ENCODE measurements at regions not wholly inside any gene's neighbourhood (a gene's known extent, or its start where the extent isn't known, plus 50 kb on each side); places are given as distances from the start of the nearest gene placed in this dataset.

GRCh38 chr7:57250801-57251200 is 118.6 kb upstream of the ZNF479 start:
- DNase-seq (ENCODE audit: low read depth in 3 of 3), result no peak

DNA sequence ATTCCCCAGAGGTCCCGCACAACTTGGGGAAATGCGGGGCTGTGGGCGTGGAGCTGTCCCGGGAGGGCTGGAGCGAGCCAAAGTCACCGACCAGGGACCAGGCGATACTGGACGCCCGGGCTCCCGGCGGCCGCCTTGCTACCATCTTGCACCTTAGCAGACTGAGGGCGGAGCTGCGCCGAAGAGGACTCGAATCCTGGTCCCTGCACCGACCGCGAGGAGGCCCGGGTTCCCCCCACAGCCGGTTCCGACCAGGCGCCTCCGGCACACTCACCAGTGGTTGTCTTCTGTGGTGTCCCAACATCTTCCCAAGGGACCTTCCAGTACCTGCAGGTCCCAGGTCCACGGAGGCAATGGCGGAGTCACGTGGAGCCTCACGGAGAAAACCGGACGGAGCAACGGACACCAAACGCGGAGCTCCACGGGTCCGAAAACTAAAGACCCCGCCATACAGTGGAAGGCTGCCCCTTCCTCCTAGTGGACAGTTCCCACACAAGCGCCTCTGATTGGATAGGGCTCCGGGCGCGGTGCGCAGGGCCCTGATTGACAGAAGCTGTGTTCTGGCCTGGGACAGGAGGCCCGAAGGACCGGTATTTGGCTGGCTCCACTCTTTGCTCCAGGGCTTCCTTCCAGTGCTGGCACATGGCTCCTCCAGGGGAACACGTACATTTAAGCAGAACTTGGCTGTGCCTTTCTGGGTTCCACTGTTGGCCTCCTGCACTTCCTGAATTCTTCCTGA is 124.6 kb upstream of the ZNF479 start:
- no peak for DNase-seq (ENCODE audit: low read depth in 3 of 3)

DNA sequence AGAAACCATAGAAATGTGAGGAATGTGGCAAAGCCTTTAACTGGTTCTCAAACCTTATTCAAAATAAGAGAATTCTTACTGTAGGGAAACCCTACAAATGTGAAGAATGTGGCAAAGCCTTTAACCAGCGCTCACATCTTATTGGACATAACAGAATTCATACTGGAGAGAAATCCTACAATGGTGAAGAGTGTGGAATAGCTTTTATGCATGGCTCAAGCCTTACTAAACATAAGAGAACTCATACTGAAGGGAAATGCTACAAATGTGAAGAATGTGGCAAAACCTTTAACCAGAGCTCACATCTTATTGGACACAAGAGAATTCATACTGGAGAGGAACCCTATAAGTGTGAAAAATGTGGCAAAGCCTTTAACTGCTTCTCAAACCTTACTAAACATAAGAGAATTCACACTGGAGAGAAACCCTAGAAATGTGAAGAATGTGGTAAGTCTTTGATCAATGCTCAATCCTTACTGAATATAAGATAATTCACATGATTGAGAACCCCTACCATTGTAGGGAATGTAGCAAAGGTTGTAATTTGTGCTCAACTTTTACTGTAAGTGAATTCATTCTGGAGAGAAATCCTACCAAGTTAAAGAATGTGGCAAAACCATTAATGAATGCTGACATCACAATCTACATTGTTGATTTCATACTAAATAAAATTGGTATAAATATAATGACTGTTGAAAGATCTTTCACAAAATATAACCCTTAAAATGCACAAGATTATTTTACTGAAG is 142.5 kb upstream of the ZNF479 start:
- DNase-seq (ENCODE audit: low read depth in 3 of 3), result no peak

- DNase-seq (ENCODE audit: low read depth in 3 of 3), result no peak
These were observed 149.2 kb upstream of the ZNF716 start for GRCh38 chr7:57300747-57301146.

- DNase-seq (ENCODE audit: low read depth in 3 of 3), result no peak
These were observed 144.7 kb upstream of the ZNF716 start for GRCh38 chr7:57305192-57305748.

DNA sequence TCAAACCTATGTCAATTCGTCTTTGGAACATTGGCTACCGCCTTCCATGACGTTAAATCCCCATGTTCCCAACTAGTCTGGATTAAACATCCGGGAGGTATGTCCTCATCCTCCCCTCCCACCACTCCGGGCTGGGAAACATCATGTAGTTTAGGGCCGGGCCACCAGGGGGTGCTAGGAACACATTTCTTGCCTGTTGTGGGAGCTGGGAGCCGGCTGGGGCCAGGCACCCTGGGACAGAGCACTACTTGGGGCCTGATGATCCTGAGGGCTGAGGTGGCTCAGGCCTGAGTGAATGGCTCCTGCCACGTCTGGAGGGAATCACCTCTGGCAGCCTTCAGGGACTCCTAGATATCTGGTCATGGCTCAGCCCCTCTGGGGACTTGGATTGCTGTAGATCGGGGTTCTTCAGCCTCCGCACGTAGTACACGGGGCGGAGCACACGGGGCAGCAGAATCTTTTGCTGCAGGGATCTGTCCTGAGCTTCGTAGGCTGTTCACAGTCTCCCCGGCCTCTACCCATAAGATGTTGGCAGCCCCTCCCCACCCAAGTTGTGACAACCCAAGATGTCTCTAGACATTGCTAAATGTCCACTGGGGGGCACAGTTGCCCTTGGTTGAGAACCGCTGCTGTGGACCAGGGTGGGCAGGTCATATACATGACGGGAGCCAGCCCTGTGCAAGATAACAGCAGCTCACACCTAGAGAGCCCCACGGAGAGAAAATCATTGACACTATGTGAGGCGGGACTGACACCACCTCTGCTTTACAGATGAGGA is 141.2 kb upstream of the ZNF716 start:
- peak in 1 of 3 experiments; percentile 3 for DNase-seq (ENCODE audit: low read depth in 3 of 3)

DNA sequence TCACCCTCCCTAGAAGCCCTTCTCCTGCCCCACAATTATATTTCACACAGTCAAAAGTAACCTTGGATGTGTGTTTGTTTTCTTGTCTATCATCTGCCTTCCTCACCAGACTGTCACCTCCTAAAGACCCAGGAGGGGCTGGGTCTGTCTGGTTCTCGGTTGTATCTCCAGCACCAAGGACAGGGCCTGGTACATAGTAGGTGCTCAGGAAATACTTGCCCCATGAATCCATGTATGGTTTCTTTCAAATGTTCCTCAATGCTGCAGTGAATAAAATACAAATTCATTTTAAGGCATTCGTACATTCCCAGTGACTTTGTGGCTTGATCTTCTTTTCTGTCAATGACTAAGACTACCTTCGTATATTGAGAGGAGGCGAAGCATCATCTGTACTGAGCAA is 122.9 kb upstream of the ZNF716 start:
- no peak for DNase-seq (ENCODE audit: low read depth in 3 of 3)

DNA sequence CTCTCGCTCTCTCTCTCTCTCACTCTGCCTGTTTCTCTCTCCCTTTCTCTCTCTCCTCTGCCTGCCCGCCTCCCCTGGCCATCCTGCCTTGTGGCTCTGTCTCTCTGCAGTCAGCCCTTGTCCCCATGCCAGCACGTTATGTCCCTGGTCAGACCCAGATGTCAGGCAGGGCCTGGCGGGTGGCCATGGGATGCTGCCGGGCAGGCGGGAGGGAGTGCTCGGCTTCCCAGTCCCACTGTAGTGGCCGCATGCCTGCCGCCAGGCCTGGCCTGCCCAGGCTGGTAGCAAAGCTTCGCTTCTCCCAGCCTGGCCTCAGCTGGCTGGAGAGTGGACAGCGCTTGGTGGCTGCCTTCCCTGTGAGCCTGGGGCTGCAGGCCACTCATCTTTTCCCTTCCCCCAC is 121.5 kb upstream of the ZNF716 start:
- DNase-seq (ENCODE audit: low read depth in 3 of 3), result no peak

DNA sequence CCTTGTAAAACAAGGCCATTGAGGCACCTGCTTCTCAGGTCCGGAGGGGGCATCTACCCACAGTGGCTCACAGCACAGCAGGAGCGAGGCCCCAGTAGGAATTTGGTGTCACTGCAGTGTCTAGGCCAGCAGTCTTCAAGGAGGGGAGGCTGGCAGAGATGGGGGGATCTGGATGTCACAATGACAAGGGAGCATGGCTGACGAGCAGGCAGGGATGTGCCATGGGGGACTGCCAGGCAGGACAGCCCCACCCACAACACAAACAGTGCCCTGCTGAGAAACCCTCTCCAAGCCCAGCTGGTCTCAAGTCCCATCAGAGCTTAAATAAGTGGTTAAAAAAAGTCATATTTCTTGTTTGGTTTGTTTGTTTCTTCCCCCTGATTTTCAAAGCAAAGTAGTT is 121.0 kb upstream of the ZNF716 start:
- no peak for DNase-seq (ENCODE audit: low read depth in 3 of 3)

- DNase-seq (ENCODE audit: low read depth in 3 of 3), result no peak
These were observed 110.6 kb upstream of the ZNF716 start for GRCh38 chr7:57339198-57339944.

- no peak for DNase-seq (ENCODE audit: low read depth in 3 of 3)
These were observed 107.0 kb upstream of the ZNF716 start for GRCh38 chr7:57342954-57343353.

DNA sequence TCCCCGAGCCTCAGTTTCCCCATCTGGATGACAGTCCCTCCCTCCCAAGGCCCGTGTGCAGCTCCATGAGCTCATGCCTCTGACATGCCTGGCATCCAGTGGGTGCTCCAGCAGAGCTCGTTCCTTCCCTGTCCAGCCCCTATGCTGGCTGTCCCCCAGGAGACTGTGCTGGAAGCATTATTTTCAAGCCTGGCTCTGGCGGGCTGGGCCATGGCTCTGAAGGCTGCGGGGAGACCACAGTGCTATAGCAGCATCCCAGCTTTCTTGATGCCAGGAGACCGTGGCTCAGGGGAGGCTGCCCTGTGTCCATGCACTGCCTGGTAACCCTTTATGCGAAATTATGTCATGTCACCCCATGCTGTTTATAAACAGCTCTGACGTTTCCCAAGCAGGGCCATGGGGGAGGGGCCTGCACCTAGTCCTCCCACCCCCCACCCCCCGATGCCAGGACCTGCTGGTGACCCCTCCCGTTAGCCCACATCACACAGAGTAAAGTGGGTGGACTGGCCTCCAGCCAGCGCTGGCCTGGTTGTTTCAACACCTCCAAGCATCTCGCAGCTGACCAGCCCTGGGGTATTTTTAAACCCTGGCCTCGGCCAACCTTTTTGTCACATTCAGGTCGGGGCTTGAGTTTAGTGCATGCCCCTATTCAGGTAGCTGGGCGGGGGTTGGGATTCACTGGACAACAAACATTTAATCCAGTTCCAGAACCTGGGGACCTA is 105.9 kb upstream of the ZNF716 start:
- DNase-seq (ENCODE audit: low read depth in 3 of 3), result no peak

GRCh38 chr7:57344957-57345356 is 105.0 kb upstream of the ZNF716 start:
- no peak for DNase-seq (ENCODE audit: low read depth in 3 of 3)

- DNase-seq (ENCODE audit: low read depth in 3 of 3), result no peak
These were observed 101.2 kb upstream of the ZNF716 start for GRCh38 chr7:57348646-57349269.

DNA sequence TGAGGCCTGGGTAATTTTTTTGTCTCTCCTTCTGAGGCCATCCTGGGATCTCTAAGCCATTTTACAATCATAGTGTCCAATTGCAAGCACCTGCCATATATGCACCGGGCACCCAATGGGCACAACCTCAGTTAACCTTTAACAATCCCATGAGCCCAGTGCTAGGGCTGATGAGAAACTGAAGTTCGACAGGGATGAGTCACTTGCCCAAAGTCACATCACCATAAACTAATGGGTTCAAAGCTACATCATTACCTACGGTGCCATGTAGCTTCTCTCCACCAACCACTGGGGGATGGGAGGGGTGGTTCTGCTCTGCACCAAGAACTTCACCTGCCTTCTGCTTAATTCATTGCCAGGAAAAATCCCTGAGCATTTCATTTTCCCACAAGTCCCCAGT is 95.8 kb upstream of the ZNF716 start:
- DNase-seq (ENCODE audit: low read depth in 3 of 3), result no peak

- no peak for DNase-seq (ENCODE audit: low read depth in 3 of 3)
These were observed 95.2 kb upstream of the ZNF716 start for GRCh38 chr7:57354679-57355338.

GRCh38 chr7:57361406-57361805 is 88.6 kb upstream of the ZNF716 start:
- no peak for DNase-seq (ENCODE audit: low read depth in 3 of 3)

DNA sequence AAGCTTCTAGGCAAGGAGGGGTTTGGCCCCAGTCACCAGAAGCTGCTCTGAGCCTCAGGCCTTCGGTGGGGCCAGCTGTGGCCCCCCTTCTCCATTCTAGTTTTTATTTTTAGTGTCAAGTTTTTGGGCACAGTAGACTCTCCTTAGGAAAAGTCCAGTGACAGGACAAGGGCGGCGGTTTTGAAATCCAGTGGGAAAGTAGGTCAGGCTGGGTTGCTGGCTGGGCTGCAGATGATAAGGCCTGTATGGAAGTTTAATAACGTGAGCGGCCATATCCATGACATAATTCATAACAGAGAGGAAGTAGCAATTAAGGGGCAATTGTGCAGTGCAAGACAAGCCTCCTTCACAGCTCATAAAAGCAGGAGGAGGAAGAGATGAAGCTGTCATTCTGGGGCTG is 87.1 kb upstream of the ZNF716 start:
- DNase-seq (ENCODE audit: low read depth in 3 of 3), result no peak

- no peak for DNase-seq (ENCODE audit: low read depth in 3 of 3)
These were observed 86.7 kb upstream of the ZNF716 start for GRCh38 chr7:57363321-57363720.

Measured in stimulated activated CD4-positive, alpha-beta T cell treated with anti-CD3 and anti-CD28 coated beads, TNF-alpha, amount 100 ng/mL, for 24 hours (primary cell).